ENCODE measurements at regions not wholly inside any gene's neighbourhood (a gene's known extent, or its start where the extent isn't known, plus 50 kb on each side); places are given as distances from the start of the nearest gene placed in this dataset.

- H3K4me1 ChIP-seq (ENCODE audit: control insufficient read depth, insufficient read depth, low read length): no peaks in the 10 kb centered on the region
- ATAC-seq (ENCODE audit: low read depth) (no peak), DNase-seq (no peak)
- ChIA-PET CTCF (no interaction called here), POLR2A (ENCODE audit: unreplicated experiment) (no interaction called here)
- no peak overlapping the region for H3K18ac ChIP-seq (ENCODE audit: low read depth, low read length)
- no peak overlapping the region for H3K23ac ChIP-seq (ENCODE audit: low read depth, low read length)
- no peak overlapping the region for H3K4ac ChIP-seq (ENCODE audit: low read depth, low read length)
- H3K27ac ChIP-seq (ENCODE audit: insufficient read depth, low read length): no peak overlapping the region
- H3K9ac ChIP-seq (ENCODE audit: low read depth, low read length): no peak overlapping the region
- H4K91ac ChIP-seq (ENCODE audit: insufficient read depth, low read depth, low read length): no peak overlapping the region
- no peak overlapping the region for H4K8ac ChIP-seq (ENCODE audit: low read depth in 2 of 2, low read length in 2 of 2)
- no peak overlapping the region for H4K5ac ChIP-seq (ENCODE audit: low read depth, low read length)
- no peak overlapping the region for H2AK5ac ChIP-seq (ENCODE audit: low read depth, low read length)
- in situ Hi-C loops (cut with MboI; ENCODE audit: low sequenced_read_pairs) (no loop called here), dilution Hi-C loops (cut with HindIII; ENCODE audit: low sequenced_read_pairs, unreplicated experiment) (no loop called here), intact Hi-C loops (cut with micrococcal nuclease) (no loop called here)
- H3K9me3 ChIP-seq (ENCODE audit: control insufficient read depth, insufficient read depth, low read length): peaks cover 6% of the 10 kb centered on the region
- H2BK120ac ChIP-seq (ENCODE audit: low read depth, low read length): no peak overlapping the region
- H2BK5ac ChIP-seq (ENCODE audit: low read depth, low read length, poor library complexity, severe bottlenecking): no peak overlapping the region
- H3K79me1 ChIP-seq (ENCODE audit: low read depth in 1 of 2, low read length in 2 of 2): no peaks in the 10 kb centered on the region
- H3K4me3 ChIP-seq (ENCODE audit: insufficient read depth, low read depth, low read length): no peak overlapping the region
- no peaks in the 10 kb centered on the region for H3K9me1 ChIP-seq (ENCODE audit: insufficient read depth, low read length)
- H2AFZ ChIP-seq (replicated peaks; ENCODE audit: low read length, poor library complexity): no peak overlapping the region
- H2AK9ac ChIP-seq (replicated peaks; ENCODE audit: low read depth, low read length, poor library complexity): no peak overlapping the region
- no peak overlapping the region for H2BK15ac ChIP-seq (ENCODE audit: low read depth, low read length)
- no peaks in the 10 kb centered on the region for H4K20me1 ChIP-seq (ENCODE audit: insufficient read depth, low read length)
- TF ChIP-seq BHLHE40 (IDR thresholded peaks at IDR 0.05; ENCODE audit: low read depth, low read length) (no peak), MXI1 (IDR thresholded peaks at IDR 0.05; ENCODE audit: borderline replicate concordance, low read depth, low read length) (no peak), CHD1 (IDR thresholded peaks at IDR 0.05; ENCODE audit: low read depth, low read length) (no peak), MAFK (IDR thresholded peaks at IDR 0.05; ENCODE audit: low read depth, low read length) (no peak)
- no TSS peak for BruUV-seq (replicated peaks)
- no peak overlapping the region for H3K4me2 ChIP-seq (ENCODE audit: low read depth, low read length)
- H2BK20ac ChIP-seq (ENCODE audit: low read depth, low read length): no peak overlapping the region
- no peak overlapping the region for H3K14ac ChIP-seq (replicated peaks; ENCODE audit: low read depth, low read length)
- H3K27me3 ChIP-seq (ENCODE audit: control insufficient read depth, insufficient read depth, low read length): no peaks in the 10 kb centered on the region
- H3K36me3 ChIP-seq (ENCODE audit: control insufficient read depth, insufficient read depth, low read length): no peaks in the 10 kb centered on the region
- H3K56ac ChIP-seq (ENCODE audit: extremely low read depth, insufficient read depth, low read length): no peak overlapping the region
Observed at GRCh38 chr17:54368906-54369305, 531.7 kb upstream of the TOM1L1 start.

All from IMR-90 (cell line).